Endothelial cell of hepatic sinusoid (primary cell): ENCODE measurements at regions not wholly inside any gene's neighbourhood (a gene's known extent, or its start where the extent isn't known, plus 50 kb on each side); places are given as distances from the start of the nearest gene placed in this dataset.
"Not testable (repeated sequence)": the region's sequence is repeated elsewhere in the genome, so short reads cannot be mapped to it uniquely, and the experiment has no call there.

Source experiments
- in situ Hi-C: cut with HindIII; loops from 2 replicates; pipeline ENCODE4 v1.10.0; 2017; ENCODE audit warnings: low sequenced_read_pairs

DNA sequence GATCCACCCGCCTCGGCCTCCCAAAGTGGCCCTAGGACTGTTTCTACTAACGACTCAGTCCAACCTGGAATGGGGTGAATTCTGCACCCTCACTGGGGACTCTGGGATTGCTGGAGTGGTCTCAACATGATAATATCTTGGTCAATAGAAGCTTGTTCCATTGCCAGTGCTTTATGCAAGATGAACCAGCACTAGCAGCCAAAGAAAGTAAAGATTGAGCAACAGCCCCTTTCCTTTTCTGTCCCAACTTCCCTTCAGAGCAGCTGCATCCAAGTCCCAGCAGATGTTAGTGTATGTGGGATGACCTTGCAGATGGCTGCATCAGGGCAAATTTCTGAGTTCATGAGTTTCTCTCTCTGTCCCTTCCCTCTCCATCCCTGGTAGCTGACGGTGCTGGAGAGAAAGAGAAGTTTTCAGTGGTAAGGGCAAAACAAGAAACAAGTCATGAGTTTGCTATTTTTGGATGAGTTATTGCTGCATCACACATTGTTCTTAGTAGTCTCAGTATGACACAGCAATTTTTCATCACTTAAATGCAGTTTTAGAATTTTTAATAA is 183.6 kb upstream of the EDNRB start:
- in situ Hi-C loops = no loop called here

DNA sequence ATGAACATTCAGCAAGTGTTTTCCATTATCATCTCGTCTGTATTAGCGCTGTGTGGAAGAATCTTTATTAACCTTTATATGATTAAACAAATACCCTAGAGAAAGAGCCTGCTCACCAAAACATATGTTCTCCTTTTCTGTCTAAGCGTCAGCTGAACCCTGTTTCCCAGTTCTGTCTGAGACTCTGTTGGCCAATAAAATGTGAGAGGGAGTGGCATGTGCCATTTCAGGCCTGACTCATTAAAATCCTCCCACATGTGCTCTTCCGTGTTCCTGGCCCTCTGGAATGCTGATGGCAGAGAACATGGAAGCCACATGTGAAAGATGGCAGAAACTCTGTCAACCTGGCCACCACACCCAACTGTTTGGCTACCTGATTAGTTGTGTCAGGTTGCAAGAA is 181.9 kb upstream of the EDNRB start:
- in situ Hi-C loops = no loop called here

- in situ Hi-C loops = no loop called here
These were observed 179.6 kb upstream of the EDNRB start for GRCh38 chr13:78098249-78098648.

GRCh38 chr13:78096221-78096620 is 177.6 kb upstream of the EDNRB start:
- in situ Hi-C loops = no loop called here

- in situ Hi-C loops = no loop called here
These were observed 169.5 kb upstream of the EDNRB start for GRCh38 chr13:78087966-78088678.

DNA sequence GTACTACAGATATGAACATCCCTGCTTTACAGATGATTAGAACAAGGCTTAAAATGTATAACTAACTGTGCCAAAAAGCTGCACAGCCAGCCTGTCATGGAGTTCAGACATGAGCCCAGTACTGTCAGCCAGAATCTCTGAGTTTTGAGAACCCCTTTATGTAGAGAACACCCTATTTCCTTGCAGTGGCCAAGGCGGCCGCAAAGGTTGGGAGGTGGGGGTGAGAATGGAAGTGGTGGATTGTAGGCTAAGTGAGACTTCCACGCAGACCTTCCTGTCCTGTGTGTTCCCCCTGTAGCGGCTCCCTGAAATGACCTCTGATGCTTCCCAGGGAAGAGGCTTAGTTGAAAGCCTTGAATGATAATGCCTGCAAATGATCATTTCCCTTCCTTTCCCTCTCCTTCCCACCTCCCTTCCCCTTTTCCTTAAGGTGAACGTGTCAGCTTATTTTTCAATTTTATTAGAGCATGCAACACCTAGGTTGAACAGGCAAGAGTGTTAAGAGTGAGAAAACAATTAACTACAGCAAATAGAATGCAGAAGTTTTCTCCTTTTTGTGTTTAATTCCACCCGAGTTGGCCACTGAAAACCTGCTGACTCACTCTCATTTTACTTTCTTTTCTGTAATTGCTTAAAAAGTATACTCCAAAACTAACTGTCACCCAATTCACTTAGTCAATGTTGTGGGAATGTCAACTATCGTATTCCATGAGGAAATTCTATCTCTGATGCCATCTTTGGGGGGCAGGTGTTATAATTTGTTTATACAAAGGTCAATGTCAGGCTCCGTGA is 167.0 kb upstream of the EDNRB start:
- in situ Hi-C loops = no loop called here

DNA sequence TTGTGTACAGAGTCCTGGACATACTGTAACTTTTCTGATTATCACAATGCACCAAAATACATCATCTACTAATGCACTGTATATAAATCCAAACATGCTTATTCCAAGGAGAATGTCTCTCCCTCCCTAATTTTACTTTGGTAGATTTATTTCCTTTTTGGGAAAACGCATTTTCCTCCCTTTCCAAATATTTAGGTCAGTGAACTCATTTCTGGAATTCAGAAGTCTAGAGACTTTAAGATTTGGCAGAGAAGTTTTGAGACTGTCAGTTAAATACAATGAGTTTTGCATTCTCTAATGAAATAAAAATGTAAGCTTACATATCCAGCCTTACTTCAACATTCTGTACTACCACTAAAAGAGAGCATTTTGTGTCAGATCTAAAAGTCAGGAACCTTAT is 165.8 kb upstream of the EDNRB start:
- in situ Hi-C loops = loop anchor here (5.0 kb wide), 1 partner anchor 37 kb away; no protein-coding TSS in a partner anchor

- in situ Hi-C loops = no loop called here
These were observed 159.5 kb upstream of the EDNRB start for GRCh38 chr13:78078168-78078567.

GRCh38 chr13:78067290-78067689 is 148.7 kb upstream of the EDNRB start:
- in situ Hi-C loops = no loop called here

DNA sequence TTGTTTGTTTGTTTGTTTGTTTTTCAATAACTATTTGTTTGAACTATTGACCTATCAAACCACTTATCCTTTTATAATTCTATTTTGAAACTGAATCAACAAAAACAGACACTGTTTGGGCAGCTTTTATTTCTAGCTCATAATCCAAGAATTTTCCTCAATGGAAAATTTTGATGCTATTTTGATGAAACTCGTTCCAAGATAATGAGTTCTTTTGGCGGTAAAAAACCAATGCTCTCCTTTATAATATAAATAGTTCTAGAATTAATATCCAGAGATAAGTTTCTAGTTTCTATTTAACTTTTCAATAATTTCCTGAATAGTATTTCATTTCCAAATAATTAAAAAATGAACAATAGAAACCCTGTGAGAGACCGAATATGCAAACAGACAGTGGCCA is 146.5 kb upstream of the EDNRB start:
- in situ Hi-C loops = no loop called here

DNA sequence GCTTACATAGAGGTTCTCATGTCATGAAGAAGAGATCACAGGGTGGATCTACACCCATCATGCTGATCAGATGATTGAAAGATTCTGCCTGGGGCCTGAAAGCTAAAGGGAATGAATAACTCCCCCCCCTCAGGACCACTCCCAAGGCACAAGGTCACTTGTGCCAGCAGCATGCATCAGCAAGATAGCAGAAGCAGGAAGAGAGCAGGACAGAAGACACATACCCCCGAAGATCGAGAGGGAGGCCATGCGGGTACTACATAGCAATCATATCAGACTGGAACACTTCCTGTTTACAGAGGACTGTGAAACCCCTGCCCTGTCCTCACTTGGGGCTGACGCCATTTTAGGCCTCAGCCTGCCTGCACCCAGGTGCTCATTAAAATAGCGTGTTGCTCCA is 143.2 kb upstream of the EDNRB start:
- in situ Hi-C loops = no loop called here

DNA sequence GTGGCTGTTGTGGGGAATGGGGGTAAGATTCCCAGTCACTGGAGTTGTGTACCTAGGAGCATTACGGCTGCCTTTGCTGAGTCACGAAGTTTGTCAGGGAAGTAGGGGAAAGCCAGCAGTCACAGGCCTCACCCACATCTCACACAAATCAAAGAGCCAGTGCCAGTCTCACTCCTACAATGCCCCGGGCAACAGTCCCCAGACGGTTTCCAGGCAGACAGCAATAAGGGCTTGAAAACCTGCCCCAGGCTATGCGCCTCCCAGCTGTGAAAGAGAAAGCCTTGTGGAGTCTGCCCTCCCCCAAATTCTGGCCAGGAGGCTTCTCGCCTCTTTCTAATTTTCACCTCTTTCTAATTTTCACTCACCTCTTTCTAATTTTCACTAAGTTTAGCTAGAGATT is 142.3 kb upstream of the EDNRB start:
- in situ Hi-C loops = no loop called here

DNA sequence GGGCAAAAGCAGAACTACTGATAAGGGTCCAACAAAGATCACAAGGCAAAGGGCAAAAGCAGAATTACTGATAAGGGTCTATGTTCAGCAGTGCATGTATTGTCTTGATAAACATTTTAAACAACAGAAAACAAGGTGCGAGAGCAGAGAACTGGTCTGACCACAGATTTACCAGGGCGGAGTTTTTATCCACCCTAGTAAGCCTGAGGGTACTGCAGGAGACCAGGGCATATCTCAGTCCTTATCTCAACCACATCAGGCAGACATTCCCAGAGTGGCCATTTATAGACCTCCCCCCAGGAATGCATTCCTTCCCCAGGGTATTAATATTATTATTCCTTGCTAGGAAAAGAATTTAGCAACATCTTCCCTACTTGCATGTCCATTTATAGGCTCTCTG is 138.2 kb upstream of the EDNRB start:
- in situ Hi-C loops = not testable (repeated sequence)

GRCh38 chr13:78054157-78054556 is 135.5 kb upstream of the EDNRB start:
- in situ Hi-C loops = no loop called here

DNA sequence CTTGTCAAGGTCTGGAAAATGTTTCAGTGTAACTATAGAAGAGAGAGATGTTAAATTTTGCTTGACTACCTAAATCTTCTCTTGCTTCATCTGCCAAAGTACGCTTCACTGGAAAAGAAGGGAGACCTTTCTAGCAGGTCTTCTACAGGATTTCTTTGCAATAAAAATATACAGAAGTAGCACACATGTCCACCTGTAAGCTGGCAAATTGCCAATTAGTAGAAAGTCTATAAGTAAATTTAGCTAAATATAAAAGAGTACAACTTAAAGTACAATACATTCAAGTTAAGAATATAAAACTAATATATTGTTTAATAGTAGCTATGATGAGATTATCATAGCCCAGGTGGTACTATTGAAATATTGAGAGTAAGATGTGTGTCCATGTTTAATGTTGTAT is 128.5 kb upstream of the EDNRB start:
- in situ Hi-C loops = loop anchor here (5.0 kb wide), 1 partner anchor 35 kb away; no protein-coding TSS in a partner anchor

- in situ Hi-C loops = loop anchor here (5.0 kb wide), 1 partner anchor 36 kb away; no protein-coding TSS in a partner anchor
These were observed 127.7 kb upstream of the EDNRB start for GRCh38 chr13:78046331-78046730.

- in situ Hi-C loops = loop anchor here (5.0 kb wide), 1 partner anchor 36 kb away; no protein-coding TSS in a partner anchor
These were observed 127.3 kb upstream of the EDNRB start for GRCh38 chr13:78045916-78046315.

DNA sequence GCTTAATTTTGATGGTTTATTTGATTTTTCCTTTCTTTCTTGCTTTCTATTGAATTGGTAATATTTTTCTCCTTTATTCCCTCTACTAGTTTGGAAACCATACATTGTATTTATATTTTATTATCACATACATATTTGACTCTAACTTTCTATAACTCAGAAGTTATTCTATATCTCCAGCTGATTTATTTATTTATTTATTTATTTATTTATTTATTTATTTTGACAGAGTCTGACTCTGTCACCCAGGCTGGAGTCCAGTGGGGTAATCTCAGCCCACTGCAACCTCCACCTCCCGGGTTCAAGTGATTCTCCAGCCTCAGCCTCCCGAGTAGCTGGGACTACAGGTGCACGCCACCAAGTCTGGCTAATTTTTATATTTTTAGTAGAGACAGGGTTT is 122.7 kb upstream of the EDNRB start:
- in situ Hi-C loops = not testable (repeated sequence)

GRCh38 chr13:78040205-78040830 is 121.7 kb upstream of the EDNRB start:
- in situ Hi-C loops = no loop called here

- in situ Hi-C loops = no loop called here
These were observed 118.2 kb upstream of the EDNRB start for GRCh38 chr13:78036841-78037240.

- in situ Hi-C loops = no loop called here
These were observed 116.9 kb upstream of the EDNRB start for GRCh38 chr13:78035500-78035899.
